ENCODE measurements at regions not wholly inside any gene's neighbourhood (a gene's known extent, or its start where the extent isn't known, plus 50 kb on each side); places are given as distances from the start of the nearest gene placed in this dataset.

DNA sequence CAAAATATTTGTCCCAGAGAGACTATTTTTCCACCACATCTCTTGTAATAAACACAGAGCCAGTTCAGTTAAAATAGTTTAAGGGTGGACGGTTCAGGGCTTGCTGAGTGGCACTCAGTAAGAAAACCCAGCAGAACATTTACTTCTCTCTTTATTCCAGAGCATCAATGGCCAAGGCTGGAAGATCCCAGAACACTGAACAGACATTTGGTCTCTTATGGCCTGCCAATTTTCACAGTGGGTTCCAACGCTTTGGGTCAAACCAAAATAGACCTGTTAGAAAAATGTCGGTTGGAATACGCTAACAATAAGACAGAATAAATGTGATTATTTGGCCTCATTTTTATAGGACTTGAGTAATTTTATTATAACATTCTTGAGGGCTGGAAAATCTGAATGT is 580.3 kb upstream of the TMEFF2 start:
- ChIA-PET CTCF (ENCODE audit: low intra/inter-chr PET ratio, low total read pairs) (no interaction called here), POLR2A (no interaction called here)
- Histone ChIP-seq H3K9ac (ENCODE audit: insufficient read depth, low read depth, low read length) (no peak overlapping the region), H3K79me2 (ENCODE audit: insufficient read depth, low read length) (no peaks in the 10 kb centered on the region), H3K27ac (ENCODE audit: extremely low read length, insufficient read depth, low read length) (no peak overlapping the region), H3K36me3 (replicated peaks in 1 of 2; ENCODE audit: control insufficient read depth in 1 of 2, insufficient read depth in 2 of 2, low read length in 2 of 2) (no peaks in the 10 kb centered on the region), H3K4me3 (replicated peaks in 1 of 3; ENCODE audit: insufficient read depth in 1 of 3, low read depth in 2 of 3, low read length in 3 of 3) (no peak overlapping the region), H3K4me2 (ENCODE audit: low read depth, low read length) (no peak overlapping the region), H3K27me3 (ENCODE audit: control insufficient read depth in 1 of 2, insufficient read depth in 2 of 2, low read length in 2 of 2) (no peaks in the 10 kb centered on the region), H4K20me1 (ENCODE audit: insufficient read depth, low read length) (no peaks in the 10 kb centered on the region), H2AFZ (ENCODE audit: low read length) (no peak overlapping the region), H3K9me3 (ENCODE audit: low read length) (no peaks in the 10 kb centered on the region), H3K4me1 (ENCODE audit: insufficient read depth, low read length) (peaks cover 8% of the 10 kb centered on the region)
- TF ChIP-seq ZNF75D (CRISPR knock-in tag; IDR thresholded peaks at IDR 0.05; ENCODE audit: borderline replicate concordance): no peak
- TF ChIP-seq, protein P1, sequence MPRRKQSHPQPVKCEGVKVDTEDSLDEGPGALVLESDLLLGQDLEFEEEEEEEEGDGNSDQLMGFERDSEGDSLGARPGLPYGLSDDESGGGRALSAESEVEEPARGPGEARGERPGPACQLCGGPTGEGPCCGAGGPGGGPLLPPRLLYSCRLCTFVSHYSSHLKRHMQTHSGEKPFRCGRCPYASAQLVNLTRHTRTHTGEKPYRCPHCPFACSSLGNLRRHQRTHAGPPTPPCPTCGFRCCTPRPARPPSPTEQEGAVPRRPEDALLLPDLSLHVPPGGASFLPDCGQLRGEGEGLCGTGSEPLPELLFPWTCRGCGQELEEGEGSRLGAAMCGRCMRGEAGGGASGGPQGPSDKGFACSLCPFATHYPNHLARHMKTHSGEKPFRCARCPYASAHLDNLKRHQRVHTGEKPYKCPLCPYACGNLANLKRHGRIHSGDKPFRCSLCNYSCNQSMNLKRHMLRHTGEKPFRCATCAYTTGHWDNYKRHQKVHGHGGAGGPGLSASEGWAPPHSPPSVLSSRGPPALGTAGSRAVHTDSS (CRISPR knock-in tag; conservative IDR thresholded peaks at IDR 0.05): no peak
- TF ChIP-seq RBM22 (optimal IDR thresholded peaks at IDR 0.05; ENCODE audit: low read length): no peak
- TF ChIP-seq ZMYM2 (CRISPR knock-in tag; IDR thresholded peaks at IDR 0.05): no peak
- no peak for DNase-seq (ENCODE audit: low spot score)
- intact Hi-C loops (cut with micrococcal nuclease; ENCODE audit: unreplicated experiment) (no loop called here), in situ Hi-C loops (cut with HindIII; ENCODE audit: extremely low pct_ligation_motif_present, low pct_unique_long_range_greater_than_20kb) (no loop called here)
- 29% methylated on average over 4 of the region's 4 CpGs for WGBS (ENCODE audit: low lambda C conversion rate)
- no peak for ATAC-seq
- no TSS peak for BruUV-seq (replicated peaks)
- no peak for FAIRE-seq

DNA sequence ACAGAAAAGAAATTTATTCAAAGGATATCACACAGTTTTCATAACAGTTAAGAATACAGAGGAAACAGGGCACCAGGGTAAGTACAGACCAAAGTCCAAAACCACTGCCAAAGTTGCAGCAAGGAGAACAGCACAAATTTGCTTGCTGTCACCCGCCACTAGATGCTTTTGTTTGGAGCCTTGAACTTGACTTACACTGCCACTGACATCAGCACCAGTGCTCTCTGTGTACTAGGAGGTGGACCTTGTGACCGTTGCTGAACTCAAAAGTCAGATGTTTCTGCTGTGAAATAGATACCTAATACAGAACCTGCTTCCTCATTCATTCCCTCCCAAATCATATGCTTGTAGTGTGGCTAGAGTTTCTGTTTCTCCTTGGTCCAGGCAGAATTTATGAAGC is 578.3 kb upstream of the TMEFF2 start:
- intact Hi-C loops (cut with micrococcal nuclease; ENCODE audit: unreplicated experiment): no loop called here
- Histone ChIP-seq H3K27me3 (ENCODE audit: control insufficient read depth in 1 of 2, insufficient read depth in 2 of 2, low read length in 2 of 2) (no peaks in the 10 kb centered on the region), H3K4me2 (ENCODE audit: low read depth, low read length) (no peak overlapping the region), H3K4me1 (ENCODE audit: insufficient read depth, low read length) (peaks cover 8% of the 10 kb centered on the region), H3K36me3 (replicated peaks in 1 of 2; ENCODE audit: control insufficient read depth in 1 of 2, insufficient read depth in 2 of 2, low read length in 2 of 2) (no peaks in the 10 kb centered on the region), H4K20me1 (ENCODE audit: insufficient read depth, low read length) (no peaks in the 10 kb centered on the region), H3K9me3 (ENCODE audit: low read length) (no peaks in the 10 kb centered on the region), H3K9ac (ENCODE audit: insufficient read depth, low read depth, low read length) (no peak overlapping the region), H2AFZ (ENCODE audit: low read length) (no peak overlapping the region), H3K4me3 (replicated peaks in 1 of 3; ENCODE audit: insufficient read depth in 1 of 3, low read depth in 2 of 3, low read length in 3 of 3) (no peak overlapping the region), H3K27ac (ENCODE audit: extremely low read length, insufficient read depth, low read length) (no peak overlapping the region), H3K79me2 (ENCODE audit: insufficient read depth, low read length) (no peaks in the 10 kb centered on the region)
- ChIA-PET CTCF (ENCODE audit: low intra/inter-chr PET ratio, low total read pairs) (no interaction called here), POLR2A (no interaction called here)
- in situ Hi-C loops (cut with HindIII; ENCODE audit: extremely low pct_ligation_motif_present, low pct_unique_long_range_greater_than_20kb): loop anchor here (25.0 kb wide), 1 partner anchor 814 kb away; no protein-coding TSS in a partner anchor
- 0% methylated on average over 2 of the region's 2 CpGs for whole genome bisulfite sequencing (ENCODE audit: low lambda C conversion rate)
- no TSS peak for BruUV-seq (replicated peaks)
- ATAC-seq (peak; percentile 99), DNase-seq (ENCODE audit: low spot score) (peak; percentile 77), FAIRE-seq (peak; percentile 46)
- TF ChIP-seq TOPORS (CRISPR knock-in tag; IDR thresholded peaks at IDR 0.05) (no peak), NONO (IDR thresholded peaks at IDR 0.05) (no peak), NONO (CRISPR knock-in tag; conservative IDR thresholded peaks at IDR 0.05) (peak; percentile 35; the same call in 1 of the 2 replicates), THAP11 (CRISPR knock-in tag; IDR thresholded peaks at IDR 0.05) (no peak)
- TF ChIP-seq, protein P2, sequence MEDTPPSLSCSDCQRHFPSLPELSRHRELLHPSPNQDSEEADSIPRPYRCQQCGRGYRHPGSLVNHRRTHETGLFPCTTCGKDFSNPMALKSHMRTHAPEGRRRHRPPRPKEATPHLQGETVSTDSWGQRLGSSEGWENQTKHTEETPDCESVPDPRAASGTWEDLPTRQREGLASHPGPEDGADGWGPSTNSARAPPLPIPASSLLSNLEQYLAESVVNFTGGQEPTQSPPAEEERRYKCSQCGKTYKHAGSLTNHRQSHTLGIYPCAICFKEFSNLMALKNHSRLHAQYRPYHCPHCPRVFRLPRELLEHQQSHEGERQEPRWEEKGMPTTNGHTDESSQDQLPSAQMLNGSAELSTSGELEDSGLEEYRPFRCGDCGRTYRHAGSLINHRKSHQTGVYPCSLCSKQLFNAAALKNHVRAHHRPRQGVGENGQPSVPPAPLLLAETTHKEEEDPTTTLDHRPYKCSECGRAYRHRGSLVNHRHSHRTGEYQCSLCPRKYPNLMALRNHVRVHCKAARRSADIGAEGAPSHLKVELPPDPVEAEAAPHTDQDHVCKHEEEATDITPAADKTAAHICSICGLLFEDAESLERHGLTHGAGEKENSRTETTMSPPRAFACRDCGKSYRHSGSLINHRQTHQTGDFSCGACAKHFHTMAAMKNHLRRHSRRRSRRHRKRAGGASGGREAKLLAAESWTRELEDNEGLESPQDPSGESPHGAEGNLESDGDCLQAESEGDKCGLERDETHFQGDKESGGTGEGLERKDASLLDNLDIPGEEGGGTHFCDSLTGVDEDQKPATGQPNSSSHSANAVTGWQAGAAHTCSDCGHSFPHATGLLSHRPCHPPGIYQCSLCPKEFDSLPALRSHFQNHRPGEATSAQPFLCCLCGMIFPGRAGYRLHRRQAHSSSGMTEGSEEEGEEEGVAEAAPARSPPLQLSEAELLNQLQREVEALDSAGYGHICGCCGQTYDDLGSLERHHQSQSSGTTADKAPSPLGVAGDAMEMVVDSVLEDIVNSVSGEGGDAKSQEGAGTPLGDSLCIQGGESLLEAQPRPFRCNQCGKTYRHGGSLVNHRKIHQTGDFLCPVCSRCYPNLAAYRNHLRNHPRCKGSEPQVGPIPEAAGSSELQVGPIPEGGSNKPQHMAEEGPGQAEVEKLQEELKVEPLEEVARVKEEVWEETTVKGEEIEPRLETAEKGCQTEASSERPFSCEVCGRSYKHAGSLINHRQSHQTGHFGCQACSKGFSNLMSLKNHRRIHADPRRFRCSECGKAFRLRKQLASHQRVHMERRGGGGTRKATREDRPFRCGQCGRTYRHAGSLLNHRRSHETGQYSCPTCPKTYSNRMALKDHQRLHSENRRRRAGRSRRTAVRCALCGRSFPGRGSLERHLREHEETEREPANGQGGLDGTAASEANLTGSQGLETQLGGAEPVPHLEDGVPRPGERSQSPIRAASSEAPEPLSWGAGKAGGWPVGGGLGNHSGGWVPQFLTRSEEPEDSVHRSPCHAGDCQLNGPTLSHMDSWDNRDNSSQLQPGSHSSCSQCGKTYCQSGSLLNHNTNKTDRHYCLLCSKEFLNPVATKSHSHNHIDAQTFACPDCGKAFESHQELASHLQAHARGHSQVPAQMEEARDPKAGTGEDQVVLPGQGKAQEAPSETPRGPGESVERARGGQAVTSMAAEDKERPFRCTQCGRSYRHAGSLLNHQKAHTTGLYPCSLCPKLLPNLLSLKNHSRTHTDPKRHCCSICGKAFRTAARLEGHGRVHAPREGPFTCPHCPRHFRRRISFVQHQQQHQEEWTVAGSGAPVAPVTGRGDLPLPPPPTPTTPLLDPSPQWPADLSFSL (CRISPR knock-in tag; IDR thresholded peaks at IDR 0.05): peak; percentile 22; the same call in 1 of the 2 replicates
- TF ChIP-seq, protein P3, sequence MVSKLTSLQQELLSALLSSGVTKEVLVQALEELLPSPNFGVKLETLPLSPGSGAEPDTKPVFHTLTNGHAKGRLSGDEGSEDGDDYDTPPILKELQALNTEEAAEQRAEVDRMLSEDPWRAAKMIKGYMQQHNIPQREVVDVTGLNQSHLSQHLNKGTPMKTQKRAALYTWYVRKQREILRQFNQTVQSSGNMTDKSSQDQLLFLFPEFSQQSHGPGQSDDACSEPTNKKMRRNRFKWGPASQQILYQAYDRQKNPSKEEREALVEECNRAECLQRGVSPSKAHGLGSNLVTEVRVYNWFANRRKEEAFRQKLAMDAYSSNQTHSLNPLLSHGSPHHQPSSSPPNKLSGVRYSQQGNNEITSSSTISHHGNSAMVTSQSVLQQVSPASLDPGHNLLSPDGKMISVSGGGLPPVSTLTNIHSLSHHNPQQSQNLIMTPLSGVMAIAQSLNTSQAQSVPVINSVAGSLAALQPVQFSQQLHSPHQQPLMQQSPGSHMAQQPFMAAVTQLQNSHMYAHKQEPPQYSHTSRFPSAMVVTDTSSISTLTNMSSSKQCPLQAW (CRISPR knock-in tag; IDR thresholded peaks at IDR 0.05): peak; percentile 30; the same call in 1 of the 2 replicates
